ENCODE measurements at regions not wholly inside any gene's neighbourhood (a gene's known extent, or its start where the extent isn't known, plus 50 kb on each side); places are given as distances from the start of the nearest gene placed in this dataset.

DNA sequence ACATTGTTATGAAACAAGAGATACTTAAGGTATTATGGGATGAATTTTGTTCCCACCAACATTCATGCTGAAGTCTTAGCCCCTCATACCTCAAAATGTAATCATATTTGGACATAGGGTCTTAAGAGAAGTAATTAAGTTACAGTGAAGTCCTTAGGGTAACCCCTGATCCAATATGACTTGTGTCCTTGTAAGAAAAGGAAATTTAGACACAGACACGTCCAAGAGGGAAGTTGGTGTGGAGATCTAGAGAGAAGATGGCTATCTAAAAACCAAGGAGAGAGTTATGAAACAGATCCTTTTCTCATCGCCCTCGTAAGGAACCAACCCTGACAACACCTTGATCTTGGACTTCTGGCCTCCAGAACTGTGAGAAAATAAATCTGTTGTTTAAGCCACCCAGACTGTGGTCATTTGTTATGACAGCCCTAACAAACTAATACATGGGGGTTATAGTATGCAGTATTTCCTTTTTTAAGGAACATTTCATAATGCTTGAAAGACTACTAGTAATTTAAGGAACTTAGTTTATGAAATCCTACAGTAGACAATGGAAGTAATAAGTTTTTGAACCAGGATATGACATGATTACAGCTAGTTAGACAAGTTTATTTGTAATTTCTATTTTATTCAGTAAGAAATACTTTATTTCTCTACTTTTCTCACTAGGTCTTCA lies 875.5 kb upstream of the ADGRL2 start:
- TF ChIP-seq, protein P1, sequence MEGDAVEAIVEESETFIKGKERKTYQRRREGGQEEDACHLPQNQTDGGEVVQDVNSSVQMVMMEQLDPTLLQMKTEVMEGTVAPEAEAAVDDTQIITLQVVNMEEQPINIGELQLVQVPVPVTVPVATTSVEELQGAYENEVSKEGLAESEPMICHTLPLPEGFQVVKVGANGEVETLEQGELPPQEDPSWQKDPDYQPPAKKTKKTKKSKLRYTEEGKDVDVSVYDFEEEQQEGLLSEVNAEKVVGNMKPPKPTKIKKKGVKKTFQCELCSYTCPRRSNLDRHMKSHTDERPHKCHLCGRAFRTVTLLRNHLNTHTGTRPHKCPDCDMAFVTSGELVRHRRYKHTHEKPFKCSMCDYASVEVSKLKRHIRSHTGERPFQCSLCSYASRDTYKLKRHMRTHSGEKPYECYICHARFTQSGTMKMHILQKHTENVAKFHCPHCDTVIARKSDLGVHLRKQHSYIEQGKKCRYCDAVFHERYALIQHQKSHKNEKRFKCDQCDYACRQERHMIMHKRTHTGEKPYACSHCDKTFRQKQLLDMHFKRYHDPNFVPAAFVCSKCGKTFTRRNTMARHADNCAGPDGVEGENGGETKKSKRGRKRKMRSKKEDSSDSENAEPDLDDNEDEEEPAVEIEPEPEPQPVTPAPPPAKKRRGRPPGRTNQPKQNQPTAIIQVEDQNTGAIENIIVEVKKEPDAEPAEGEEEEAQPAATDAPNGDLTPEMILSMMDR (IDR thresholded peaks at IDR 0.05 in 4 of 5, conservative IDR thresholded peaks at IDR 0.05 in 1 of 5), result no peak
- TF ChIP-seq POLR2A (IDR thresholded peaks at IDR 0.05), result no peak
